ENCODE measurements at regions not wholly inside any gene's neighbourhood (a gene's known extent, or its start where the extent isn't known, plus 50 kb on each side); places are given as distances from the start of the nearest gene placed in this dataset.

DNA sequence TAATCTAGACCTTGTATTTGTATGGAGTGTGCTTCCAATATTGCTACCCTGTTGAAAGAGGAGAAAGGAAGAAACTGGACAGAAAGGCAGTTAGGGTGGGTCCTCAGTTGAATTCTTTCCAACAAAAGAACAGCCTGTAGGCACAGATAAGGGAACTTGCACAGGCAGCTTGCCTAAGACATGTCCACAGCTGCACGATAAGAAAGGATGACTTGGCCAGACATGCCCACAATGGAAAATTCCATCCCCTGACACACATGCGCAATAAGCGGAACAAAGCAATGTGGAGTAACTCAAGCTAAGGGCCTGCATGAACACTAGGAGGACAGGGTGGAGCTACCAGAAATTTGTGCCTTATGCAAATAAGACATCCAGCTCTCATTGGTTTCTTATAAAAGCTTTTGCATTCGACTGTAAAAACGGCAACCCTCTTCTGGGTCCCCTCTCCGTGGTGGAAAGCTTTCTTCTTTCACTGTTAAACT, 1084.7 kb upstream of the NXPH2 start (continued):
- TF ChIP-seq MNT (conservative IDR thresholded peaks at IDR 0.05) (no peak), ZNF232 (CRISPR knock-in tag; IDR thresholded peaks at IDR 0.05) (no peak), THRAP3 (IDR thresholded peaks at IDR 0.05; ENCODE audit: borderline replicate concordance) (no peak), ZNF165 (CRISPR knock-in tag; IDR thresholded peaks at IDR 0.05; ENCODE audit: borderline replicate concordance) (no peak), ZNF23 (CRISPR knock-in tag; IDR thresholded peaks at IDR 0.05) (peak; percentile 86), SMAD2 (IDR thresholded peaks at IDR 0.05; ENCODE audit: low read depth, low read length) (no peak), MTA3 (IDR thresholded peaks at IDR 0.05; ENCODE audit: borderline replicate concordance) (0 out of 2 replicates have a peak, but pooled peaks have one; percentile 25), ZNF778 (CRISPR knock-in tag; IDR thresholded peaks at IDR 0.05) (no peak), ZNF212 (CRISPR knock-in tag; IDR thresholded peaks at IDR 0.05) (no peak), RBM14 (IDR thresholded peaks at IDR 0.05; ENCODE audit: borderline replicate concordance, insufficient read depth, low read depth, low read length) (no peak), POU5F1 (IDR thresholded peaks at IDR 0.05; ENCODE audit: borderline replicate concordance, low read depth, low read length, partially characterized antibody) (no peak), ZBTB34 (CRISPR knock-in tag; IDR thresholded peaks at IDR 0.05) (0 out of 2 replicates have a peak, but pooled peaks have one; percentile 13), SAP30 (IDR thresholded peaks at IDR 0.05; ENCODE audit: borderline replicate concordance, insufficient read depth, low read depth, low read length, poor library complexity, severe bottlenecking) (no peak), SIN3B (IDR thresholded peaks at IDR 0.05; ENCODE audit: low read depth) (no peak), ZNF408 (CRISPR knock-in tag; IDR thresholded peaks at IDR 0.05; ENCODE audit: low read depth) (no peak), ZNF197 (CRISPR knock-in tag; IDR thresholded peaks at IDR 0.05; ENCODE audit: low read depth) (no peak), IRF9 (tag; IDR thresholded peaks at IDR 0.05) (peak; percentile 42; the same call in 1 of the 2 replicates), SP1 (CRISPR knock-in tag; IDR thresholded peaks at IDR 0.05) (peak; percentile 58; the same call in 1 of the 2 replicates), ELF2 (CRISPR knock-in tag; IDR thresholded peaks at IDR 0.05) (no peak), RBM34 (IDR thresholded peaks at IDR 0.05; ENCODE audit: borderline replicate concordance, insufficient read depth, low read length) (no peak)
- TF ChIP-seq, protein P1, sequence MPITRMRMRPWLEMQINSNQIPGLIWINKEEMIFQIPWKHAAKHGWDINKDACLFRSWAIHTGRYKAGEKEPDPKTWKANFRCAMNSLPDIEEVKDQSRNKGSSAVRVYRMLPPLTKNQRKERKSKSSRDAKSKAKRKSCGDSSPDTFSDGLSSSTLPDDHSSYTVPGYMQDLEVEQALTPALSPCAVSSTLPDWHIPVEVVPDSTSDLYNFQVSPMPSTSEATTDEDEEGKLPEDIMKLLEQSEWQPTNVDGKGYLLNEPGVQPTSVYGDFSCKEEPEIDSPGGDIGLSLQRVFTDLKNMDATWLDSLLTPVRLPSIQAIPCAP (CRISPR knock-in tag; IDR thresholded peaks at IDR 0.05; ENCODE audit: borderline replicate concordance): no peak
- TF ChIP-seq, protein P2, sequence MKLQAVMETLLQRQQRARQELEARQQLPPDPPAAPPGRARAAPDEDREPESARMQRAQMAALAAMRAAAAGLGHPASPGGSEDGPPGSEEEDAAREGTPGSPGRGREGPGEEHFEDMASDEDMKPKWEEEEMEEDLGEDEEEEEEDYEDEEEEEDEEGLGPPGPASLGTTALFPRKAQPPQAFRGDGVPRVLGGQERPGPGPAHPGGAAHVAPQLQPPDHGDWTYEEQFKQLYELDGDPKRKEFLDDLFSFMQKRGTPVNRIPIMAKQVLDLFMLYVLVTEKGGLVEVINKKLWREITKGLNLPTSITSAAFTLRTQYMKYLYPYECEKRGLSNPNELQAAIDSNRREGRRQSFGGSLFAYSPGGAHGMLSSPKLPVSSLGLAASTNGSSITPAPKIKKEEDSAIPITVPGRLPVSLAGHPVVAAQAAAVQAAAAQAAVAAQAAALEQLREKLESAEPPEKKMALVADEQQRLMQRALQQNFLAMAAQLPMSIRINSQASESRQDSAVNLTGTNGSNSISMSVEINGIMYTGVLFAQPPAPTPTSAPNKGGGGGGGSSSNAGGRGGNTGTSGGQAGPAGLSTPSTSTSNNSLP (IDR thresholded peaks at IDR 0.05; ENCODE audit: borderline replicate concordance, low read depth, low read length): no peak
